HG03039 (cell line): ENCODE measurements at regions not wholly inside any gene's neighbourhood (a gene's known extent, or its start where the extent isn't known, plus 50 kb on each side); places are given as distances from the start of the nearest gene placed in this dataset.
"Not testable (repeated sequence)": the region's sequence is repeated elsewhere in the genome, so short reads cannot be mapped to it uniquely, and the experiment has no call there.

Source experiments
- ATAC-seq: cut with Tn5 transposase; IDR thresholded peaks from one replicate; pipeline ENCODE4 v1.9.1; 2021; ENCODE audit warnings: mild to moderate bottlenecking, moderate library complexity; ENCODE audit not compliant: unreplicated experiment

- ATAC-seq, result no peak
Observed at GRCh38 chr3:3476669-3477068, 297.2 kb upstream of the CRBN start.

GRCh38 chr3:3468596-3468995 lies 289.1 kb upstream of the CRBN start:
- ATAC-seq, result no peak

- no peak for ATAC-seq
Observed at GRCh38 chr3:3464131-3464530, 284.6 kb upstream of the CRBN start.

- no peak for ATAC-seq
Observed at GRCh38 chr3:3461317-3461716, 281.8 kb upstream of the CRBN start.

- no peak for ATAC-seq
Observed at GRCh38 chr3:3448468-3448867, 269.0 kb upstream of the CRBN start.

- no peak for ATAC-seq
Observed at GRCh38 chr3:3447641-3448040, 268.1 kb upstream of the CRBN start.

- ATAC-seq, result no peak
Observed at GRCh38 chr3:3446251-3446650, 266.8 kb upstream of the CRBN start.

- no peak for ATAC-seq
Observed at GRCh38 chr3:3443482-3443881, 264.0 kb upstream of the CRBN start.

- no peak for ATAC-seq
Observed at GRCh38 chr3:3433711-3434110, 254.2 kb upstream of the CRBN start.

GRCh38 chr3:3429841-3430240 lies 250.3 kb upstream of the CRBN start:
- ATAC-seq, result no peak

- ATAC-seq, result not testable (repeated sequence)
Observed at GRCh38 chr3:3407707-3408106, 228.2 kb upstream of the CRBN start.

GRCh38 chr3:3405131-3405530 lies 225.6 kb upstream of the CRBN start:
- no peak for ATAC-seq

GRCh38 chr3:3403700-3404099 lies 224.2 kb upstream of the CRBN start:
- ATAC-seq, result no peak

- no peak for ATAC-seq
Observed at GRCh38 chr3:3392946-3393345, 213.5 kb upstream of the CRBN start.

- no peak for ATAC-seq
Observed at GRCh38 chr3:3383461-3383860, 204.0 kb upstream of the CRBN start.

GRCh38 chr3:3372210-3372777 lies 192.8 kb upstream of the CRBN start:
- ATAC-seq, result no peak

GRCh38 chr3:3368306-3368705 lies 188.8 kb upstream of the CRBN start:
- no peak for ATAC-seq

GRCh38 chr3:3366386-3366785 lies 186.9 kb upstream of the CRBN start:
- no peak for ATAC-seq

- ATAC-seq, result no peak
Observed at GRCh38 chr3:3365716-3366115, 186.2 kb upstream of the CRBN start.

- ATAC-seq, result no peak
Observed at GRCh38 chr3:3356846-3357245, 177.4 kb upstream of the CRBN start.

GRCh38 chr3:3355442-3355841 lies 176.0 kb upstream of the CRBN start:
- ATAC-seq, result no peak

- ATAC-seq, result peak; percentile 79
Observed at GRCh38 chr3:3353153-3353552, 173.7 kb upstream of the CRBN start.

- ATAC-seq, result no peak
Observed at GRCh38 chr3:3351226-3351625, 171.7 kb upstream of the CRBN start.

GRCh38 chr3:3347056-3347455 lies 167.6 kb upstream of the CRBN start:
- not testable (repeated sequence) for ATAC-seq
